Ectodermal cell (in vitro differentiated cells): ENCODE measurements at regions not wholly inside any gene's neighbourhood (a gene's known extent, or its start where the extent isn't known, plus 50 kb on each side); places are given as distances from the start of the nearest gene placed in this dataset.

ENCODE experiments used
- H3K27ac ChIP-seq: 2 replicates; pipeline ENCODE4 v1.7.0; 2013; ENCODE audit warnings: mild to moderate bottlenecking, low read depth, low read length; ENCODE audit not compliant: insufficient read depth, poor library complexity, severe bottlenecking
- H3K27me3 ChIP-seq: 2 replicates; pipeline ENCODE4 v1.7.0; 2013; ENCODE audit warnings: mild to moderate bottlenecking, low read length; ENCODE audit not compliant: insufficient read depth, control insufficient read depth, poor library complexity, severe bottlenecking
- H3K36me3 ChIP-seq: one replicate; pipeline ENCODE4 v1.7.0; 2013; ENCODE audit warnings: low read length; ENCODE audit not compliant: control insufficient read depth, insufficient read depth
- H3K4me1 ChIP-seq: one replicate; pipeline ENCODE4 v1.7.0; 2013; ENCODE audit warnings: low read length; ENCODE audit not compliant: control insufficient read depth, insufficient read depth
- H3K4me3 ChIP-seq: 2 replicates; pipeline ENCODE4 v1.7.0; 2013; ENCODE audit warnings: low read depth, low read length, control low read depth; ENCODE audit not compliant: insufficient read depth
- H3K9me3 ChIP-seq: 2 replicates; pipeline ENCODE4 v1.7.0; 2013; ENCODE audit warnings: mild to moderate bottlenecking, low read length, moderate library complexity; ENCODE audit not compliant: control insufficient read depth
- WGBS, 2 experiments: methylation state at CpG; one replicate each; pipeline ENCODE4 v1.1.7; 2013; ENCODE audit warnings: missing lambda C conversion rate in 2 of 2; 5-methylcytosine and 5-hydroxymethylcytosine counted together

DNA sequence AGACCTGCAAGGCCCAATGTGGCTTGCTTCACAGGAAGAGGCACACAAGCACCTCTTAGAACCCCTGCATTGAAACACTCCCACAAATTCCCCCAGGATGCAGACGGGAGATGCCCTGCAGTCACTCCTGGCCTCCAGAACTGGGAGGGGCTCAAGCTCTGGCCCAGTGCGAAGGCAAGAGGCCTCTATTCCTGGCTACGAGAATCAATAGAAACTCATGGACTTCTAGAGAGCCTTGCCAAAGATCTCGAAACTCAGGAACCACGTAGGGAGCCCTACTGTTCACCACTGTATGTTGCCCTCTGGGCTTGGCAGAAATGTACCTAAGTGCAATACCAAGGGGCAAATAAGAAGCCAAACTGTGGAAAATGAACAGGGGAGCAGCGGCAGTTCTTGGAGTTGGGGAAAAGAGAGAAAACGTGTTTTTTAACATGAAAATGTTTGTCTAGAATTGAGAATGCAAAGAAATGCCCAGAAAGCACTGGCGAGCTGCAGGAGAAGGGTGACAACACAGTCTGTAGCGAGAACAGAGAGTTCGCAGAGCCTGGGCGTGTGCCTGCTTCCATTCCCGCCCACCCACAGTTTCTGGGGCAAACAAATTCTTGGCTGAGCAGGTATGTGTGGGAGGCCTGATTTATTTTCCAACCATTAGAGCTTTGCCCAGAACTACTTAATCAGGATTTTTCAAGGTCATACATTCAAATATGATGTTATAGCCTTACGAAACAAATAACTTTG, 260.5 kb upstream of the KLF14 start:
- H3K36me3 ChIP-seq, result no peaks in the 10 kb centered on the region
- H3K27me3 ChIP-seq, result no peaks in the 10 kb centered on the region
- H3K4me3 ChIP-seq, result no peak overlapping the region
- no peak overlapping the region for H3K27ac ChIP-seq
- no peaks in the 10 kb centered on the region for H3K9me3 ChIP-seq
- WGBS, 2 experiments, result 83 to 86% methylated on average over 12 to 13 of the region's 13 CpGs
- H3K4me1 ChIP-seq, result peaks cover 4% of the 10 kb centered on the region

DNA sequence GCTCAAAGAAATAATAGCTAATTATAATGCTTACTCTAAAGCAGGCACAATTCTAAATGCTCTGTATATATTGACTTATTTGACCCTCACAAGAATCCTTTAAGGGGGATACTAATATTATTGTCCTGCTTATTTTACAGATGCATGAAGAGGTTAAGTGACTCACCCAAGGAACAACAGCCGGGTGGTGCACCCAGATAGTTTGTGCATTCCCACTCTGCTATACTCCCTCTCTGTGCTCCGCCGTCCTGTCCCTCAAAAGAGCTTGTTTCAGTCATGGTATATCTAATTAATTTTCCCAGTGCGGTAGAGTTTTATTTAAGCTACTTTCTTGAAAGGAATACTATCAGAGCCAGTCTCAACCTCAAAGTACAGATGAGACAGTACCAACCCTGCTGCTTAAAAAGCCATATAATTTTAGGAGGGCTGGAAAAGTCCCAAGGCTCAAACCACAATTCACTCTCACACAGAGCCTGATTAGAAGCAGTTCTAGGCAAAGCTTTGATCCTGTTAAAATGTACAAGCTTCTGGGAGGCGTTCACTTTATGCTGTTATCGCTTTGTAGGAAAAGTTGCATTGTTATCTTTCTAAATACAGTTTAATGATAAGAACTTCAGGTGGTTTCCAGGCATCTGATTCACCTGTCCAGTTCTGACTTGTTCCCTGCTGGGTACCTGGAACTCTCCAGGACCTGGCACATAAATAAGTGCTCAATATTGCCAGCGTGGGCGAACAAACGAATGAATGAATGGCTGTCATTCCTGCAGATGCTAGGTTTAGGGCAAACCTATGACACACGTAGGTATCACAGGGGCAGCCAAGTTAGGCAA, 261.5 kb upstream of the KLF14 start:
- H3K4me3 ChIP-seq, result no peak overlapping the region
- no peaks in the 10 kb centered on the region for H3K9me3 ChIP-seq
- H3K27me3 ChIP-seq, result no peaks in the 10 kb centered on the region
- no peak overlapping the region for H3K27ac ChIP-seq
- 82 to 83% methylated on average over 10 of the region's 10 CpGs for WGBS, 2 experiments
- H3K4me1 ChIP-seq, result peaks cover 4% of the 10 kb centered on the region
- H3K36me3 ChIP-seq, result no peaks in the 10 kb centered on the region

DNA sequence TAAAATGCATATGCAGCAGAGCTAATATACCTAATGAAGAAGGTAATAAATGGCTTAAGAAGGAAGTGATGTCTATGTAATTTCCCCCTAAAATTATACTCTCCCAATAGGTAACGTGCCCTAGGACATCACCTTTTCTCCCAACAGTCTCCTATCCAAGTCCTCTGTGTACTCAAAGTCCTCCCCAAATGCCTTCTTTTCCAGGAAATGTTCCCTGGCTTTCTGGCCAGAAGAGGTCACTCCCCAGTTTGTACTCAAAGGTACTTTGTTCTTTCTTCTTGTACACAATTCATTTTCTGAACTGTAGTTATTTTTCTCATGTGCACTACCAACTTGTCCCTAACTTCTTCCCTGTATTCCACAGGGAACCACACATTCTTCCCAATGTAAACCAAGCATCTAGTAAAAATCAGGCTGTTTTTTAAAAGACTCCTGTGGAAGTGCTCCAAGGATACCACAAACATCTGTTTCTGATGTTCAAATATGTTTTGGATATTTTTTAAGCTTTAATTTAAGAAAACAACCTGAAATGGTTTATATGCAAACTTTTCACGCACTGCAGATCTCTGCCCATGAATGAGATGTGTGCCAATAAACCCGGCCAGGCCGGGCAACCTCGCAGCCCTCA, 262.3 kb upstream of the KLF14 start:
- Histone ChIP-seq H3K4me3 (no peak overlapping the region), H3K36me3 (no peaks in the 10 kb centered on the region), H3K9me3 (no peaks in the 10 kb centered on the region), H3K27me3 (no peaks in the 10 kb centered on the region), H3K4me1 (peaks cover 9% of the 10 kb centered on the region), H3K27ac (no peak overlapping the region)
- 94 to 96% methylated on average over 5 of the region's 5 CpGs for WGBS, 2 experiments

DNA sequence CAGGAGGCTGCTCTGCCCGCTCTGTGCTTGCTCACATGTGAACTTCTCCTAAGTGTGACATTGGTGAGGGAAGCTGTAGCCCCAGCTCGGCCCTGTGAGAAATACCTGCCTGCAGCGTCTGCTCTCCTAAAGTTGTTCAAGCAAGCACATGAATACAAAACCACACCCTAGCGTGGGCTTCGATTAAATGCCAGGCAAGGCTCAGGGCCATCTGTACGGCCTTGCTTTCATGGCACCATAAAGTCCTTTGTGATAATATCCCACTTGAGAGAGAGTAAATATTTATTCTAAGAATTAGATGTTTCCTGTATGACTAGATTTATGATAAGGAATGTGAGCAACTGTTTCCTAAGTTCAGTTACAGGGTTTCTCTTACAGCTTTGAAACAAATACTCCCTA, 262.8 kb upstream of the KLF14 start:
- 85 to 88% methylated on average over 6 of the region's 6 CpGs for WGBS, 2 experiments
- Histone ChIP-seq H3K4me3 (no peak overlapping the region), H3K27ac (no peak overlapping the region), H3K9me3 (no peaks in the 10 kb centered on the region), H3K4me1 (peaks cover 9% of the 10 kb centered on the region), H3K27me3 (no peaks in the 10 kb centered on the region), H3K36me3 (no peaks in the 10 kb centered on the region)

DNA sequence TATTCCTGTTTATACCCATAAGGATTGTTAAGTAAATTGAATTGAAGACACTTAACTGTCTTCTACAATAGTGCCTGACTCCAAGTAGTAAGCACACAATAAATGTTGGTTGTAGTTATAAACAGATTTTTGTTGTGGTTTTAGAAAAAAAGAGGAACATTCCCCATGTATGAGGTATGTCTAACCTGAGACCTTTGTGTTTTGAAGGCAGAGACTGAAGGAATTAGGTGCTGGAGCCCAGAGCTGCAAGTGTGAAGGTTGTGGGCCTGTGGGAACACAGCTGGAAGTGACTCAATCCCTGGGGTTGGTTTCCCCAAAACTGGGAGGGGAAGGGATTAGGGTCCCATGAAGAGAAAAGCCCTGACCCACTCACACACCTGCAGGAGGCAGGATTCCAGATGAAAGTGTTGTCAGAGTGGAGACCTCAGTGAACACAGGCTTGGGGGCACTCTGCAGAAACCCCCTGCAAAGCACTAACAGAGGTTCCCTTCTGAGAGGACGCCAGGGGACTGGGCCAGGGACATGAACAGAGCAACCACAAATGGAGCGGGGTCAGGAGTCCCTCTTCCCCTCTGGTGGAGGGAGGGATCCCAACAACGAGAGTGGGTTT, 265.1 kb upstream of the KLF14 start:
- Histone ChIP-seq H3K36me3 (no peaks in the 10 kb centered on the region), H3K9me3 (no peaks in the 10 kb centered on the region), H3K27ac (no peak overlapping the region), H3K4me1 (peaks cover 7% of the 10 kb centered on the region), H3K4me3 (no peak overlapping the region), H3K27me3 (no peaks in the 10 kb centered on the region)
- WGBS, 2 experiments, result 90 to 91% methylated on average over 3 of the region's 3 CpGs

DNA sequence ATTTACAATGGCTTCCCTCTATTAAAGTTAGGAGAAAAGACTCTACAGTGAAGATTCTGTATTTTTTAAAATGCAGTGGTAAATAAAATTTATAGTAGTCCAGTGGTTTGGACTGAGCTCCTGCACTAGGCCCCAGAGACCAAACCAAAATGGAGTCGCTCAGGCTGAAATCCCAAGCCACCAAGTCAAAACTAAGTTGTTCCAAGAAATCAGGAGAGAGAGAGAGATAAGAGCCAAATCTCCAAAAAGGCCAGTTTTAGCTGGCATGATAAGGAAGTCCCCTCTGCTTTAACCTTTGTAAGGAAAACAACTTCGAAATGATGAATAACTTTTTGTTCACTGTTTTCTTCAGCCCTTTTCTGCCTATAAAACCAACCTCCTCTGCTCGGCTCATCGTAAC, 265.9 kb upstream of the KLF14 start:
- H3K4me3 ChIP-seq, result no peak overlapping the region
- H3K9me3 ChIP-seq, result no peaks in the 10 kb centered on the region
- no peaks in the 10 kb centered on the region for H3K36me3 ChIP-seq
- no peaks in the 10 kb centered on the region for H3K27me3 ChIP-seq
- WGBS, 2 experiments, result 95% methylated on average over 2 to 4 of the region's 4 CpGs
- H3K4me1 ChIP-seq, result peaks cover 5% of the 10 kb centered on the region
- H3K27ac ChIP-seq, result no peak overlapping the region

DNA sequence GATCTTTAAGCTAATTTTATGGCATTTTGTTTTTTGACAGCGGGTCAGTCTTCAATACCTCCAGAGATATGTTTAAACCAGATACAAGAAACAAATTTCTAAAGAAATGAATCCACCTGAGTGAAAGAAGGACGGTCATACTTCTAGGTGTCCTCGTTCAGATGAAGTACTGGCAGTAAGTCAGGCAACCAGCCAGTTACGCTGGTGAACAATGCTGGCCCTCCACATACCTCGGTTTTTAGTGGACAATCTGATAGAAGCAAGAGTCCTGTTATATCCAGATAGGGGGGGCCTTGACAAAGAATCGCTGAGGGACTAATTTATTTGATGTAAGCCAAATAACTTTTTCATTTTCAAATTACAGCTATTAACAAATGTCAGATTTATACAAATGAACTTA, 266.4 kb upstream of the KLF14 start:
- Histone ChIP-seq H3K4me3 (no peak overlapping the region), H3K36me3 (no peaks in the 10 kb centered on the region), H3K4me1 (peaks cover 5% of the 10 kb centered on the region), H3K27me3 (no peaks in the 10 kb centered on the region), H3K9me3 (no peaks in the 10 kb centered on the region), H3K27ac (no peak overlapping the region)
- WGBS, 2 experiments, result 93 to 94% methylated on average over 6 of the region's 6 CpGs

DNA sequence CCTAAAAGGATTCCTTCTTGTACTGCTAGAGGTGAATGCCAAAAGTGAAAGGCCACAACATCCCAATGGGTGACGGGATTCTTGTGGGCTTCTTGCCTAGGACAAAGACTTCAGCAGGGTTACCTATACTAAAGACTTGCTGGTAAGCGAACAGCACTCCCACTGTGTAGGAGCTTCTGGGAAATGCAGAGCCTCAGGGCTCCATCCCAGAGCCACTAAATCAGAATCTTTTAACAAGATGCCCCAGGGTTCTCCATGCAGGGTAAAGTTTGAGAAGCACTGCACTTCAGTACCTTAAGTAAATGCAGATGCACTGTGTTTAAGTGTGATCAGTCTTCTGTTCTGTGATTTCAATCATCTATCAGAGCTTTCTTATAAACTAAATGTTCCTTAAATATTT, 266.9 kb upstream of the KLF14 start:
- Histone ChIP-seq H3K4me1 (peaks cover 5% of the 10 kb centered on the region), H3K9me3 (no peaks in the 10 kb centered on the region), H3K4me3 (no peak overlapping the region), H3K27ac (no peak overlapping the region), H3K36me3 (no peaks in the 10 kb centered on the region), H3K27me3 (no peaks in the 10 kb centered on the region)
- 21 to 25% methylated on average over 2 of the region's 2 CpGs for WGBS, 2 experiments

DNA sequence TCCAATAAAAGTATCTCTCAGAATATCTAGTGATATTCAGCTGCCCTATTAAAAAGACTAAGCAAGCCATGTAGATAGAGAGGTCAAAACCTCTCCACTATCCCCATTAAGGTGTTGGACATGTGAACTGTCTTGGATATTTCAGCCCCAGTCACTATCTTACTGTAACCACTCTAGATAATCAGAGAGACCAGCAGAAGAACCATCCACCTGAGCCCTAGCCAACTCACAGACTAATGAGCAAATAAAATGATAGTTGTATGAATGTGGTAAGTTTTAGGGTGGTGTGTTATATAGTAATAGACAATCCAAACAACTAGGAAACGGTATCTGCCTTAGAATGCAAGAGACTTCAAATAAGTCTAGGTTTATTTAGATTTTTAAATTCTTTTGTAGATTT, 268.6 kb upstream of the KLF14 start:
- Histone ChIP-seq H3K27me3 (no peaks in the 10 kb centered on the region), H3K9me3 (no peaks in the 10 kb centered on the region), H3K4me3 (no peak overlapping the region), H3K27ac (no peak overlapping the region), H3K4me1 (peaks cover 5% of the 10 kb centered on the region), H3K36me3 (no peaks in the 10 kb centered on the region)
- 88% methylated on average over 1 of the region's 1 CpG; no CpG with 5 or more reads in 1 of the 2 experiments for WGBS, 2 experiments

DNA sequence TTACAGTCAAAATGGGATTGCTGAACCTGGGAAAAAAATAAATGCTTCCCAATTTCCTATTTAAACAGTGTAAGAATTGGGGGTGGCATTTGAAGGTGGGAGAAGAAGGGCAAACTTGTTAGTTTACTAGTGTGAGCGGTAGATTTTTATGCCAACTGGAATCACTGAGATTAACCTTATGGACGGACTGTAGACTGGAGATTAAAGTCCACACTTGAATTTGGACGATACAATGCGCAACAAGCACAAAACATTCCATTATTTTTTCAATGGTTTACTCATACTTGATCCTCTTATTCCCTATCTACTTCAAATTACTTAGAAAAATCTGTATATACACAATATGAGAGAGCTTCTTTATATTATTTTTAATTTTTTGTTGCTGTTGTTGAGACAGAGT, 269.6 kb upstream of the KLF14 start:
- Histone ChIP-seq H3K36me3 (no peaks in the 10 kb centered on the region), H3K9me3 (no peaks in the 10 kb centered on the region), H3K27ac (no peak overlapping the region), H3K4me1 (peaks cover 5% of the 10 kb centered on the region), H3K27me3 (no peaks in the 10 kb centered on the region), H3K4me3 (no peak overlapping the region)
- 84 to 87% methylated on average over 4 of the region's 4 CpGs for WGBS, 2 experiments
